ENCODE measurements at regions not wholly inside any gene's neighbourhood (a gene's known extent, or its start where the extent isn't known, plus 50 kb on each side); places are given as distances from the start of the nearest gene placed in this dataset.

DNA sequence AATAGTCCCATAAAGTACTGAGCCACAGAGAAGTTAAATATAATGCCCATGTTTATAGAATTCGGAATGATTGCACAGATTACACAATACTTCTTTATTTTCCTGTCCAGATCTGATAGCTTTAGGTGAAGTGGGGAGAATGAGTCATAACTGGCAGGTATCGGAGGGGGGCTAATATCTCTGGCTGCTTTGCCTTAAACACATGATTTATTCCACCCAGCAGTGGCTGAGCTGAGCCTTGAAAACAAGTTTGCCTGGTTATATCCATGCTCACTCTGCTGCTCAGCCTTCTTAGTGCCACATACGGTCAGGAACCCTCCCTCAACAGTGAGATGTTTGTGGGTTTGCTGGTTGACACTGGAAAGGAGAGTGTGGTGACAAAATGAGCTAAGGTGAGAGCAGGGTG, 119.7 kb upstream of the ZNF648 start:
- DNase-seq (ENCODE audit: low read depth), result no peak
- H3K4me3 ChIP-seq (ENCODE audit: low read depth, low read length), result no peak overlapping the region
- TF ChIP-seq CTCF (IDR thresholded peaks at IDR 0.05; ENCODE audit: insufficient read depth, low read depth, low read length), result no peak

GRCh38 chr1:182175361-182175931, 113.9 kb upstream of the ZNF648 start:
- DNase-seq (ENCODE audit: low read depth), result no peak
- TF ChIP-seq CTCF (IDR thresholded peaks at IDR 0.05; ENCODE audit: insufficient read depth, low read depth, low read length), result no peak
- H3K4me3 ChIP-seq (ENCODE audit: low read depth, low read length), result no peak overlapping the region

GRCh38 chr1:182174513-182174855, 113.0 kb upstream of the ZNF648 start:
- H3K4me3 ChIP-seq (ENCODE audit: low read depth, low read length), result no peak overlapping the region
- no peak for DNase-seq (ENCODE audit: low read depth)
- TF ChIP-seq CTCF (IDR thresholded peaks at IDR 0.05; ENCODE audit: insufficient read depth, low read depth, low read length), result no peak

DNA sequence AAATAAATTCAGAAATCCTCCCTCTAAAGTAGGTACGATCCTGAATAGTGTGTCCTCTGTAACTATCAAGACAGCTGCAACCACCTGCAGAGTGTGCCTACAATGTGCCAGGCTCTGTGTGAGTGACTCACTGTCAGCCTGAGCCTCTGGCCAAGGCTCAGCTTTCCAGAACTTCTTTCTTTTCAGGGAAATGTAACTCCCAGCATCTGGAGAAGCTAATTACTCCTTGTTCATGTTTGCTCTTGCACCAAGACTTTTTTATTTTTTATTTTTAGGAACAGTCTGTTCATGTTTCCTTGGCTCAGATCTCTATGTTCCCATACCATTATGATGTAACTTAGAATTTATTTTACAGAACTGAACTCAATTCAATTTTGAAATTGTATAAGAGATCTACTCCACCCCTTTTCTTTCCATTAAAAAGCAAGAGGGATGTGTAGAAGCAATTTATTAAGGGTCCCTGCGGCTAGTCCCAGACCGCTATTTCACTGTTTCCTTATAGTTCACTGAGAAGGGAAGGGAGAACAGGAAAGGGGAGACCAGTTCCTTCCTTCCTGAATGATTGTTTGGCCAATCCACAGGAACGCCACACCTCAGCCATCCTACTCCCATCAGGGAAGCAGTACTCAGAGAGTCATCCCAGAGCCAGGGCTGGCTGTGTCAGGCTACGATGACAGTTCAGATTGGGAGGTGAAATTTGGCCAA, 112.4 kb upstream of the ZNF648 start:
- no peak overlapping the region for H3K4me3 ChIP-seq (ENCODE audit: low read depth, low read length)
- TF ChIP-seq CTCF (IDR thresholded peaks at IDR 0.05; ENCODE audit: insufficient read depth, low read depth, low read length), result no peak
- no peak for DNase-seq (ENCODE audit: low read depth)

- no peak overlapping the region for H3K4me3 ChIP-seq (ENCODE audit: low read depth, low read length)
- no peak for DNase-seq (ENCODE audit: low read depth)
- TF ChIP-seq CTCF (IDR thresholded peaks at IDR 0.05; ENCODE audit: insufficient read depth, low read depth, low read length), result no peak
Observed at GRCh38 chr1:182172699-182173098, 111.2 kb upstream of the ZNF648 start.

- H3K4me3 ChIP-seq (ENCODE audit: low read depth, low read length), result no peak overlapping the region
- no peak for TF ChIP-seq CTCF (IDR thresholded peaks at IDR 0.05; ENCODE audit: insufficient read depth, low read depth, low read length)
- peak; percentile 56 for DNase-seq (ENCODE audit: low read depth)
Observed at GRCh38 chr1:182170891-182171461, 109.5 kb upstream of the ZNF648 start.

Measured in fibroblast of villous mesenchyme (primary cell).